Activated CD4-positive, CD25-positive, alpha-beta regulatory T cell treated with anti-CD3 and anti-CD28 coated beads, Interleukin-2, amount 50 U/mL, for 24 hours (primary cell): ENCODE measurements at regions not wholly inside any gene's neighbourhood (a gene's known extent, or its start where the extent isn't known, plus 50 kb on each side); places are given as distances from the start of the nearest gene placed in this dataset.
"Not testable (repeated sequence)": the region's sequence is repeated elsewhere in the genome, so short reads cannot be mapped to it uniquely, and the experiment has no call there.

Source experiments
- ATAC-seq, 2 donors: fragments of 150-1000 bp; cut with Tn5 transposase; one replicate each; pipeline ENCODE4 v1.10.0; 2021; ENCODE audit warnings: mild to moderate bottlenecking in 1 of 2, moderate library complexity in 1 of 2

GRCh38 chr6:34646714-34647113 lies 49.9 kb downstream of the ILRUN start:
- no peak for ATAC-seq

- ATAC-seq: no peak
These were observed 50.9 kb downstream of the ILRUN start for GRCh38 chr6:34645627-34646026.

GRCh38 chr6:34644716-34645115 lies 51.9 kb downstream of the ILRUN start:
- no peak for ATAC-seq

- no peak for ATAC-seq
These were observed 54.1 kb downstream of the ILRUN start for GRCh38 chr6:34642427-34642826.

- ATAC-seq: not testable (repeated sequence)
These were observed 56.3 kb downstream of the ILRUN start for GRCh38 chr6:34640074-34640849.

- peak; percentile 36 to 38 for ATAC-seq
These were observed 57.5 kb downstream of the ILRUN start for GRCh38 chr6:34638834-34639736.

- no peak for ATAC-seq
These were observed 62.8 kb downstream of the ILRUN start for GRCh38 chr6:34633785-34634184.

- no peak for ATAC-seq
These were observed 63.3 kb downstream of the ILRUN start for GRCh38 chr6:34633256-34633655.

GRCh38 chr6:34630040-34630439 lies 66.5 kb downstream of the ILRUN start:
- ATAC-seq: no peak

GRCh38 chr6:34627296-34627695 lies 69.3 kb downstream of the ILRUN start:
- ATAC-seq: no peak

- ATAC-seq: no peak
These were observed 62.5 kb upstream of the SPDEF start for GRCh38 chr6:34618430-34619182.

GRCh38 chr6:34617231-34617630 lies 61.1 kb upstream of the SPDEF start:
- no peak for ATAC-seq

- no peak for ATAC-seq
These were observed 60.1 kb upstream of the SPDEF start for GRCh38 chr6:34616227-34616585.

- no peak for ATAC-seq
These were observed 59.6 kb upstream of the SPDEF start for GRCh38 chr6:34615574-34616226.

GRCh38 chr6:34610819-34611477 lies 54.8 kb upstream of the SPDEF start:
- no peak for ATAC-seq

GRCh38 chr6:34608321-34609091 lies 52.4 kb upstream of the SPDEF start:
- ATAC-seq: no peak

GRCh38 chr6:34606477-34607265 lies 50.5 kb upstream of the SPDEF start:
- ATAC-seq: no peak
